Cardiac muscle cell (in vitro differentiated cells and primary cell): ENCODE measurements at regions not wholly inside any gene's neighbourhood (a gene's known extent, or its start where the extent isn't known, plus 50 kb on each side); places are given as distances from the start of the nearest gene placed in this dataset.
A peak's percentile ranks its signal among the peaks of the same experiment; 100 is the strongest.
"Not testable (repeated sequence)": the region's sequence is repeated elsewhere in the genome, so short reads cannot be mapped to it uniquely, and the experiment has no call there.

ENCODE experiments used
- DNase-seq, 2 donors: peaks; one replicate each; pipeline versions ENCODE4 v3.0.0 to v3.0.0-alpha.2; 2010 to 2017; ENCODE audit warnings: low read depth in 1 of 2, low spot score in 1 of 2
- H3K27ac ChIP-seq: fragments of 200-600 bp; sonication (generic); 2 replicates; pipeline ENCODE4 v1.5.1; 2016
- H3K27me3 ChIP-seq: fragments of 200-600 bp; sonication (generic); 2 replicates; pipeline ENCODE4 v1.6.0; 2016; ENCODE audit warnings: control low read depth
- H3K36me3 ChIP-seq: fragments of 200-600 bp; sonication (generic); 2 replicates; pipeline ENCODE4 v1.5.1; 2016; ENCODE audit warnings: control low read depth
- H3K4me1 ChIP-seq: fragments of 200-600 bp; sonication (generic); 2 replicates; pipeline ENCODE4 v1.8.1; 2017; ENCODE audit warnings: low read depth, mild to moderate bottlenecking, mixed run types
- H3K4me3 ChIP-seq: fragments of 200-600 bp; sonication (generic); 2 replicates; pipeline ENCODE4 v1.5.1; 2016; ENCODE audit warnings: mild to moderate bottlenecking
- H3K9me3 ChIP-seq: fragments of 200-600 bp; sonication (generic); 2 replicates; pipeline ENCODE4 v1.5.1; 2017; ENCODE audit warnings: low read depth, mild to moderate bottlenecking, control low read depth
- TF ChIP-seq, protein P1 (sequence below): IDR thresholded peaks from 2 replicates; pipeline ENCODE4 v1.5.1; 2012; ENCODE audit warnings: low read depth, mild to moderate bottlenecking, low read length

DNA sequence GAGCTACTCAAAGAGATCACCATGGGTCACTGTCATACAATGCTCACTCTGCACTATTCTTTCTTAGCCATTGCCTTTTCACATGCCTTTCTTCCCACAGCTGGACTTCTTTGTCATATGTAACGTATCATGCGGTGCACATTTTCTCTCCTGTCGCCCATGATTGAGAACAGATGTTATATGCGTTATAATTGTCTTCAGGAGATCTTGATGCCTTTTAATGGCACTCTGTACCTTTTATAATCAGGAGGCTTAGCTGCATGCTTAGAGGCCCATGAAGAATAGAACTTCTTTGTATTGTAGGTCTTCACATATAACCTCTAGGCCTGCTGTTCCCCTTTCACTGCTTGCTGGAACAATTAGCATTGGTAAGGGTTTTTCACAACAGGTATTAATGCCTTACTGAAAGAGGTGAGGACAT, 436.1 kb downstream of the CDH10 start:
- Histone ChIP-seq H3K9me3 (no peaks in the 10 kb centered on the region), H3K27me3 (no peaks in the 10 kb centered on the region), H3K4me1 (no peaks in the 10 kb centered on the region), H3K27ac (no peak overlapping the region), H3K36me3 (no peaks in the 10 kb centered on the region), H3K4me3 (no peak overlapping the region)
- DNase-seq: no peak
- TF ChIP-seq, protein P1, sequence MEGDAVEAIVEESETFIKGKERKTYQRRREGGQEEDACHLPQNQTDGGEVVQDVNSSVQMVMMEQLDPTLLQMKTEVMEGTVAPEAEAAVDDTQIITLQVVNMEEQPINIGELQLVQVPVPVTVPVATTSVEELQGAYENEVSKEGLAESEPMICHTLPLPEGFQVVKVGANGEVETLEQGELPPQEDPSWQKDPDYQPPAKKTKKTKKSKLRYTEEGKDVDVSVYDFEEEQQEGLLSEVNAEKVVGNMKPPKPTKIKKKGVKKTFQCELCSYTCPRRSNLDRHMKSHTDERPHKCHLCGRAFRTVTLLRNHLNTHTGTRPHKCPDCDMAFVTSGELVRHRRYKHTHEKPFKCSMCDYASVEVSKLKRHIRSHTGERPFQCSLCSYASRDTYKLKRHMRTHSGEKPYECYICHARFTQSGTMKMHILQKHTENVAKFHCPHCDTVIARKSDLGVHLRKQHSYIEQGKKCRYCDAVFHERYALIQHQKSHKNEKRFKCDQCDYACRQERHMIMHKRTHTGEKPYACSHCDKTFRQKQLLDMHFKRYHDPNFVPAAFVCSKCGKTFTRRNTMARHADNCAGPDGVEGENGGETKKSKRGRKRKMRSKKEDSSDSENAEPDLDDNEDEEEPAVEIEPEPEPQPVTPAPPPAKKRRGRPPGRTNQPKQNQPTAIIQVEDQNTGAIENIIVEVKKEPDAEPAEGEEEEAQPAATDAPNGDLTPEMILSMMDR: no peak

DNA sequence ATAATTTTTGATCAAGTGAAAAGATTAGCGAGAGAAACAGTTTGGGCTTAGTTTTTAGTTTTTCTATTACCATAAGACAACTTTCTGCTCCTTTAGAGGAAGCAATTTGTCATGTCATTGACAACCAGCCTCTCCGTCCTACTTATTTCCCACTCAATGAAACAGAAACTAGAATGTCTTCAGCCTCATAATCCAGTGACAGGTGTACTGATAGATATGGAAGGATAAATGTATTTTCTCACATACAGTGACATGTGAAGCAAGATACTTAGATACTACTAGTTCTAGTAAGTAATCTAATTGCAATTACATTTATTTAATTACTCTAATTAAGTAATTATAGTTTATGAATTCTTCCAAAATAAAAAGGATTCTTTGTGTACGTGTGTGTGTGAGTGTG, 429.7 kb downstream of the CDH10 start:
- Histone ChIP-seq H3K9me3 (no peaks in the 10 kb centered on the region), H3K27ac (no peak overlapping the region), H3K36me3 (no peaks in the 10 kb centered on the region), H3K4me3 (no peak overlapping the region), H3K27me3 (no peaks in the 10 kb centered on the region), H3K4me1 (no peaks in the 10 kb centered on the region)
- TF ChIP-seq, protein P1: no peak
- no peak for DNase-seq

DNA sequence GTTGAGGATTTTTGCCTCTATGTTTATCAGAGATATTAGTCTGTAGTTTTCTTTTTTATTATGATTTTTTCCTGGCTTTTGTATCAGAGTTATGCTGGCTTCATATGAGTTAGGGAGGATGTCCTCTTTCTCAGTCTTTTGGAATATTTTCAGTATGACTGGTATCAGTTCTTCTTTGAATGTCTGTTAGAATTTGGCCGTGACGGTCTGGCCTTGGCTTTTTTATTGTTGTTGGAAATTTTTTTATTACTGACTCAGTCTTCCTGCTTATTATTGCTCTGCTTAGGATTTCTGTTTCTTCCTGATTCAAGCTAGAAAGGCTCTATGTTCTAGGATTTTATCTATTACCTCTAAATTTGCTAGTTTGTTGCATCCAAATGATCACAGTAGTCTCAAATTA, 421.9 kb downstream of the CDH10 start:
- no peaks in the 10 kb centered on the region for H3K4me1 ChIP-seq
- peak in 1 of 2 donors; percentile 4 for DNase-seq
- no peak overlapping the region for H3K27ac ChIP-seq
- no peaks in the 10 kb centered on the region for H3K27me3 ChIP-seq
- TF ChIP-seq, protein P1: no peak
- no peaks in the 10 kb centered on the region for H3K36me3 ChIP-seq
- H3K9me3 ChIP-seq: no peaks in the 10 kb centered on the region
- H3K4me3 ChIP-seq: no peak overlapping the region

DNA sequence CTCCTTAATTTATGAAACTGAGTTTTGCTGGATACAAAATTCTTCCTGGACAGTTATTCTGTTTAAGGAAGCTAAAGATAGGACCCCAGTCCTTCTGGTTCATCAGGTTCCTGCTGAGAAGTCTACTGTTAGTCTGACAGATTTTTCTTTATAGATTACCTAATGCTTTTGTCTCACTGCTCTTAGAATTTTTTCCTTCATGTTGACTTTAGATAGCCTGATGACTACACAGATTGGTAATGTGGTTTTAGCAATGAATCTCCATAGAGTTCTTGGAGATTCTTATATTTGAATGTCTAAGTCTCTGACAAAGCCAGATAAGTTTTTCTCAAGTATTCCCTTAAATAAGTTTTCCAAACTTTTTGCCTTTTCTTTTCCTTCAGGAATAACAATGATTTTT, 419.7 kb downstream of the CDH10 start:
- Histone ChIP-seq H3K27ac (no peak overlapping the region), H3K9me3 (no peaks in the 10 kb centered on the region), H3K4me3 (no peak overlapping the region), H3K36me3 (no peaks in the 10 kb centered on the region), H3K27me3 (no peaks in the 10 kb centered on the region), H3K4me1 (no peaks in the 10 kb centered on the region)
- TF ChIP-seq, protein P1: no peak
- DNase-seq: no peak

DNA sequence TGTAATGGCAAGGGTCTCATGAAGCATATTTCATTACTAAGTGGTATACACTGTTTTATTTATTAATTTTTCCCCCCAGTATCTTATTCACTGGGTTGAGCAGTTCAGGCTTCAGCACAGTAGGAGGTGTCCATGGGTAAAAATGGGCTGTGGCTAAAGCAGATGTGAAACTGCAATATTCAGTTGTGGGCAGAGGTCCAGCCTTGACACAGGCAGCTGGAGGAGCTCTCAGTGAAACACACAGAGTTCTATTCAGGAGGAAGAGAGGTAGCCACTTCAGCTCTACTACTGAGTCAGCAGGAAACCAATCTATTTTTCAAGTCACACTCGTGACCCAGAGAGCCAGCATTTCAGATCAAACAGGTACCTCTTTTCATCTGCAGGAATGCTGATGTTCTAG, 418.3 kb downstream of the CDH10 start:
- Histone ChIP-seq H3K36me3 (no peaks in the 10 kb centered on the region), H3K4me3 (no peak overlapping the region), H3K27ac (no peak overlapping the region), H3K9me3 (no peaks in the 10 kb centered on the region), H3K4me1 (no peaks in the 10 kb centered on the region), H3K27me3 (no peaks in the 10 kb centered on the region)
- DNase-seq: peak in 1 of 2 donors; percentile 13
- TF ChIP-seq, protein P1: no peak

DNA sequence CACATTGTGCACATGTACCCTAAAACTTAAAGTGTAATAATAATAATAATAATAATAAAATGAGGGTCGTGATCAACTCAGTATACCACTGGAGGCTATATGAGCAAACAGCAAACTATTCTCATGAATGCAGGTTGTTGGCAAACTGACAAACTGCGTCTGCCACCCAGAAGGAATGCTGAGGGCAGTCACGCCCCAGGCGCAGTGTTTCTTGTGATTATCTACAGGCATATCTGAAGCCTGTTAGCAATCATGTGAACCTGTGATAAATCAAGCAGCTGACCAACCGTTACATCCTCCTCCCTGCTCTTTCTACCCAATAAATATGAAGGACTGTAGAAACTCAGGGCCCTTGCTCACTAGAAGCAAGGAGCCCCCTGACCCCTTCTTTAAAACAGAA, 416.9 kb downstream of the CDH10 start:
- not testable (repeated sequence) for H3K9me3 ChIP-seq, H3K27me3 ChIP-seq, H3K36me3 ChIP-seq, H3K27ac ChIP-seq, H3K4me1 ChIP-seq, DNase-seq, H3K4me3 ChIP-seq
